GM21360 (cell line): ENCODE measurements at regions not wholly inside any gene's neighbourhood (a gene's known extent, or its start where the extent isn't known, plus 50 kb on each side); places are given as distances from the start of the nearest gene placed in this dataset.
"Not testable (repeated sequence)": the region's sequence is repeated elsewhere in the genome, so short reads cannot be mapped to it uniquely, and the experiment has no call there.

ENCODE experiments used
- ATAC-seq: cut with Tn5 transposase; IDR thresholded peaks from one replicate; pipeline ENCODE4 v1.9.1; 2021; ENCODE audit warnings: mild to moderate bottlenecking, moderate library complexity; ENCODE audit not compliant: unreplicated experiment

- ATAC-seq: no peak
These were observed 165.1 kb upstream of the AFDN start for GRCh38 chr6:167661552-167662044.

GRCh38 chr6:167662075-167662880 is 164.4 kb upstream of the AFDN start:
- ATAC-seq: no peak

- no peak for ATAC-seq
These were observed 163.9 kb upstream of the AFDN start for GRCh38 chr6:167662881-167663205.

GRCh38 chr6:167663316-167663715 is 163.4 kb upstream of the AFDN start:
- ATAC-seq: no peak

GRCh38 chr6:167663784-167664443 is 162.8 kb upstream of the AFDN start:
- no peak for ATAC-seq

GRCh38 chr6:167664678-167665660 is 161.7 kb upstream of the AFDN start:
- ATAC-seq: no peak

- no peak for ATAC-seq
These were observed 160.9 kb upstream of the AFDN start for GRCh38 chr6:167665698-167666330.

- ATAC-seq: no peak
These were observed 160.0 kb upstream of the AFDN start for GRCh38 chr6:167666571-167667203.

GRCh38 chr6:167667204-167668018 is 159.3 kb upstream of the AFDN start:
- no peak for ATAC-seq

GRCh38 chr6:167668019-167668753 is 158.5 kb upstream of the AFDN start:
- ATAC-seq: no peak

GRCh38 chr6:167668754-167669552 is 157.8 kb upstream of the AFDN start:
- ATAC-seq: no peak

- ATAC-seq: no peak
These were observed 157.2 kb upstream of the AFDN start for GRCh38 chr6:167669553-167669849.

GRCh38 chr6:167669870-167670802 is 156.6 kb upstream of the AFDN start:
- ATAC-seq: no peak

- ATAC-seq: no peak
These were observed 155.8 kb upstream of the AFDN start for GRCh38 chr6:167670938-167671338.

- ATAC-seq: not testable (repeated sequence)
These were observed 155.2 kb upstream of the AFDN start for GRCh38 chr6:167671379-167671976.

GRCh38 chr6:167671977-167672687 is 154.6 kb upstream of the AFDN start:
- no peak for ATAC-seq
